Ovary (tissue), 7 donors: ENCODE measurements at regions not wholly inside any gene's neighbourhood (a gene's known extent, or its start where the extent isn't known, plus 50 kb on each side); places are given as distances from the start of the nearest gene placed in this dataset.

Source experiments
- DNase-seq, 5 donors: peaks; one replicate each; pipeline ENCODE4 v3.0.0-alpha.2; 2019 to 2020
- H3K27ac ChIP-seq, 2 donors: fragments of 200-600 bp; one replicate each; pipeline versions ENCODE4 v1.5.1 to v1.8.0; 2019 to 2022
- H3K27me3 ChIP-seq: fragments of 200-600 bp; one replicate; pipeline ENCODE4 v1.8.0; 2022
- H3K36me3 ChIP-seq: fragments of 200-600 bp; sonication (generic); one replicate; pipeline ENCODE4 v1.5.1; 2019
- H3K4me1 ChIP-seq: one replicate; pipeline ENCODE4 v1.8.1; 2013; ENCODE audit warnings: mild to moderate bottlenecking, moderate library complexity; ENCODE audit not compliant: insufficient read depth
- H3K4me3 ChIP-seq: fragments of 200-600 bp; sonication (generic); one replicate; pipeline ENCODE4 v1.5.1; 2017
- H3K9me3 ChIP-seq, 2 donors: fragments of 200-600 bp in 1 of 2; sonication (generic) in 1 of 2; one replicate each; pipeline versions ENCODE4 v1.5.1 to v1.8.1; 2013 to 2019; ENCODE audit warnings: mild to moderate bottlenecking in 1 of 2, moderate library complexity in 1 of 2
- EP300 ChIP-seq: sonication (generic); formaldehyde crosslinking; IDR thresholded peaks from one replicate; pipeline ENCODE4 v1.6.1; 2017; ENCODE audit warnings: antibody characterized with exemption
- POLR2A ChIP-seq: fragments of 450-650 bp; IDR thresholded peaks from one replicate; pipeline ENCODE4 v1.6.1; 2017; ENCODE audit warnings: antibody characterized with exemption, mild to moderate bottlenecking, moderate library complexity
- WGBS, 3 donors: extraction: QIAGEN DNeasy Blood & Tissue Kit in 1 of 3; methylation state at CpG; one replicate each; pipeline versions ENCODE4 v1.1.5 to v1.1.7; 2013 to 2017; 5-methylcytosine and 5-hydroxymethylcytosine counted together
- intact Hi-C, 4 donors: fragments of 100-400 bp; cut with DNase I; formaldehyde crosslinking; loops; one replicate each; pipeline versions ENCODE4 v1.11.0 to v1.15.1; 2022 to 2023
- TF ChIP-seq, protein P1 (sequence below), 3 donors: fragments of 450-650 bp in 2 of 3; fragments of 200-600 bp in 1 of 3; IDR thresholded peaks; one replicate each; pipeline versions ENCODE4 v1.5.1 to v1.8.0; 2016 to 2022; ENCODE audit warnings: antibody characterized with exemption in 3 of 3, mild to moderate bottlenecking in 1 of 3
- donor health status: DM: no; HTN: no; CAD: no; lungs with moderate emphysema.
- donor health status: DM: no; HTN: no; CAD: no.
- donor health status: Bipolar disorder and iron deficiency.
- donor health status: DM: no; HTN: no; CAD: no.
- donor health status: DM: yes; HTN: yes; CAD: no.

DNA sequence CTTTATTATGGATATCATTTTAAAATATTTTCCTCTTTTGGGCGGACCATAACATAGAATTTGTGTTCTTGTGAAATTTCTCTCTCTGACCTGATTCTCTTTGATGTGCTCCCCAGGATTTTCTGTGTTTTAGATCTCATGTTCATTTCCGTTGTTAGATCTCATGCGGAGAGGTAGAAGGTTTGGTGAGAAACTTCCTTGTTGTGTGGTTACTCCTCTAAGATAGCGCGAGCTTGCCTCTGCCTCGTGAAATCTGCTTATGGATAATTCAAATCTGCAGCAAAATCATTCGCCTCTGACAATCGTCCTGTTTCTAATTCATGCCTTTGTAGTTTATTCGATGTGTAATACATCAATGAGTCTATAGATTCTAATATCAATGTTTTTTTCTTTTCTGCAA lies 580.4 kb downstream of the USP25 start:
- no peak for TF ChIP-seq EP300
- TF ChIP-seq, protein P1, sequence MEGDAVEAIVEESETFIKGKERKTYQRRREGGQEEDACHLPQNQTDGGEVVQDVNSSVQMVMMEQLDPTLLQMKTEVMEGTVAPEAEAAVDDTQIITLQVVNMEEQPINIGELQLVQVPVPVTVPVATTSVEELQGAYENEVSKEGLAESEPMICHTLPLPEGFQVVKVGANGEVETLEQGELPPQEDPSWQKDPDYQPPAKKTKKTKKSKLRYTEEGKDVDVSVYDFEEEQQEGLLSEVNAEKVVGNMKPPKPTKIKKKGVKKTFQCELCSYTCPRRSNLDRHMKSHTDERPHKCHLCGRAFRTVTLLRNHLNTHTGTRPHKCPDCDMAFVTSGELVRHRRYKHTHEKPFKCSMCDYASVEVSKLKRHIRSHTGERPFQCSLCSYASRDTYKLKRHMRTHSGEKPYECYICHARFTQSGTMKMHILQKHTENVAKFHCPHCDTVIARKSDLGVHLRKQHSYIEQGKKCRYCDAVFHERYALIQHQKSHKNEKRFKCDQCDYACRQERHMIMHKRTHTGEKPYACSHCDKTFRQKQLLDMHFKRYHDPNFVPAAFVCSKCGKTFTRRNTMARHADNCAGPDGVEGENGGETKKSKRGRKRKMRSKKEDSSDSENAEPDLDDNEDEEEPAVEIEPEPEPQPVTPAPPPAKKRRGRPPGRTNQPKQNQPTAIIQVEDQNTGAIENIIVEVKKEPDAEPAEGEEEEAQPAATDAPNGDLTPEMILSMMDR (IDR thresholded peaks at IDR 0.05): no peak
- TF ChIP-seq POLR2A: no peak
- Histone ChIP-seq H3K9me3 (no peaks in the 10 kb centered on the region), H3K27ac (peak overlapping the region in 1 of 2 donors; percentile 74), H3K27me3 (no peaks in the 10 kb centered on the region), H3K4me3 (no peak overlapping the region), H3K4me1 (peaks cover 2% of the 10 kb centered on the region), H3K36me3 (no peaks in the 10 kb centered on the region)
- intact Hi-C loops: no loop called here
- WGBS, 3 donors: 58 to 88% (median 72%) methylated on average over 9 of the region's 9 CpGs
- DNase-seq: no peak

DNA sequence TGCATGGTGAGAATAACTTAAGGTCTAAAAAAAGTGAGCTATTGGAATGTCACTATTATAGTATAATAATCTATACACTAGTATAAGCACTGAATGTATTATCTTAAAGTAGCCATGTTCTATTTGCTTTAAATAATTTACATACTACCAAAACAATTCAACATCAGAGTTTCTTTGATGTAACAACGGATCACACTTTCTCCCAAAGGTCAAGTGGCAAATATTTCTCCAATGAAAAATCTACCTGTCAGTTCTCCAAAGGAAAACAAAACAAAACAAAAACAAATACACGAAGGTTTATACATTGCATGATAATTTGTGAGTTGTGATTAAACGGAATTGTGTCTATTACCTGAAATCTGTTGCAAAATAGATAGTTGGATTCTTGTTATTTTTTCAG lies 581.4 kb downstream of the USP25 start:
- peaks cover 2% of the 10 kb centered on the region for H3K4me1 ChIP-seq
- DNase-seq: no peak
- peak overlapping the region in 1 of 2 donors; percentile 26 for H3K27ac ChIP-seq
- H3K9me3 ChIP-seq: no peaks in the 10 kb centered on the region
- no peaks in the 10 kb centered on the region for H3K36me3 ChIP-seq
- H3K27me3 ChIP-seq: peaks cover 2% of the 10 kb centered on the region
- no peak for TF ChIP-seq POLR2A
- TF ChIP-seq, protein P1 (IDR thresholded peaks at IDR 0.05): no peak
- no peak for TF ChIP-seq EP300
- intact Hi-C loops: no loop called here
- WGBS, 3 donors: 58 to 79% (median 66%) methylated on average over 3 of the region's 3 CpGs
- no peak overlapping the region for H3K4me3 ChIP-seq

DNA sequence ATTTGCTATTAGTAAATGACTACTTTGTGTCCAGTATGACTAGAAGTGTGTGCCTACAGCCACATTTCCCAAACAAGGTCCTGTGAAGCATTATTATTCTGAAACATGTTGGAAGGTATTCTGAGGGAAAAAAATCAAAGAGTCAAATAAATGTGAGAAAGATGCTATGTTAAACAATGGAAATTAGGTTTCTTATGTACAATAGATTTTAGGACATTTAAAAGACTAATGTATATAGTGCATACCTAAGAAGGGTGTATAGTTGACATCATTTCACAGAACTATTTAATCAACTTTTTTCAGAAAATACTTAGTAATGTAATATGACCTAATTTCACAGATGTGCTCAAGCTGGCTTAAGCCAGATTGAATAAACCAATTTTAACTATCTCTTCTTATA lies 582.5 kb downstream of the USP25 start:
- H3K27ac ChIP-seq: peak overlapping the region in 1 of 2 donors; percentile 22
- peaks cover 2% of the 10 kb centered on the region for H3K27me3 ChIP-seq
- H3K4me3 ChIP-seq: no peak overlapping the region
- no peaks in the 10 kb centered on the region for H3K9me3 ChIP-seq
- peaks cover 2% of the 10 kb centered on the region for H3K4me1 ChIP-seq
- no peak for TF ChIP-seq POLR2A
- TF ChIP-seq, protein P1 (IDR thresholded peaks at IDR 0.05): no peak
- no peak for TF ChIP-seq EP300
- intact Hi-C loops: no loop called here
- H3K36me3 ChIP-seq: no peaks in the 10 kb centered on the region
- DNase-seq: no peak

DNA sequence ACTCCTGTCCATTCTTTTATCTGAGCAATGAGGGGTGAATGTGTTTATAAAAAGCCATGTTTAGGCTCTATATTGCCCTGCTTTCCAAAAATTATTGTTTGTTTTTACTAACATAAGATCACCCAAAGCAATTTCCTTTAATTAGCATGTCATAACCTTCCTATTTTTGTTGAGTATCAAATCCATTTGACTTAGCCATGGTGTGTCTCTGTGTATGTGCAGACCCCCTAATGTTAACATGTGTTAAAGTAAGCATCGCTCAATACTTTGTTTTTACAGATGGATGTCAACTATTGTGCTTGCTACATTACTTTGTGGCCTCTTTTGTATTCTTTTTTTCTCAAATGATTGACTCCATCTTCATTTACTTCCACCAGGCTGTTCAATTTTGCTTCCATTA lies 585.4 kb downstream of the USP25 start:
- no peak overlapping the region for H3K27ac ChIP-seq
- H3K4me3 ChIP-seq: no peak overlapping the region
- no peaks in the 10 kb centered on the region for H3K9me3 ChIP-seq
- no peaks in the 10 kb centered on the region for H3K36me3 ChIP-seq
- TF ChIP-seq EP300: no peak
- no peak for TF ChIP-seq POLR2A
- TF ChIP-seq, protein P1 (IDR thresholded peaks at IDR 0.05): no peak
- intact Hi-C loops: no loop called here
- H3K4me1 ChIP-seq: peaks cover 3% of the 10 kb centered on the region
- WGBS, 3 donors: 86 to 100% (median 89%) methylated on average over 1 of the region's 1 CpG
- DNase-seq: no peak
- H3K27me3 ChIP-seq: peaks cover 2% of the 10 kb centered on the region
